ENCODE measurements at regions not wholly inside any gene's neighbourhood (a gene's known extent, or its start where the extent isn't known, plus 50 kb on each side); places are given as distances from the start of the nearest gene placed in this dataset.
"Not testable (repeated sequence)": the region's sequence is repeated elsewhere in the genome, so short reads cannot be mapped to it uniquely, and the experiment has no call there.

DNA sequence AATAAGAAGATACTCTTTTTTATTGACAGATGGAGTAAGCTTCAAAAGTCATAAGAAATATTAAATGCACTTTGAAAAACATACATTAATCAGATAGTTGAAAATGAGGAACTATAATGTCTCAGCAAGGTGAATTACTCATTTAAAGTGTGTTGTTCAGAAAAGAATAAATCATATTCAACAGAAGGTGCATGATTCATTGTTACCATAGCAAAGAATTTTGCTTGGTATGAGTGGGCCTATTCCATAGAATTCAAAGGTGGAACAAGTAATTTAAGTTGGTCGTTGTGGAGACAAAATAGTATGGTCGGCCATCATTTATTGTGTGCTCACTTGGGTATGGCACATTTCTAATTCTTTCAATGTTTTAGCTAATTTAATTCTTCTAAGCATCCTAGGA lies 1920.2 kb upstream of the CDH9 start:
- DNase-seq (ENCODE audit: low read depth) = no peak
- TF ChIP-seq, protein P1, sequence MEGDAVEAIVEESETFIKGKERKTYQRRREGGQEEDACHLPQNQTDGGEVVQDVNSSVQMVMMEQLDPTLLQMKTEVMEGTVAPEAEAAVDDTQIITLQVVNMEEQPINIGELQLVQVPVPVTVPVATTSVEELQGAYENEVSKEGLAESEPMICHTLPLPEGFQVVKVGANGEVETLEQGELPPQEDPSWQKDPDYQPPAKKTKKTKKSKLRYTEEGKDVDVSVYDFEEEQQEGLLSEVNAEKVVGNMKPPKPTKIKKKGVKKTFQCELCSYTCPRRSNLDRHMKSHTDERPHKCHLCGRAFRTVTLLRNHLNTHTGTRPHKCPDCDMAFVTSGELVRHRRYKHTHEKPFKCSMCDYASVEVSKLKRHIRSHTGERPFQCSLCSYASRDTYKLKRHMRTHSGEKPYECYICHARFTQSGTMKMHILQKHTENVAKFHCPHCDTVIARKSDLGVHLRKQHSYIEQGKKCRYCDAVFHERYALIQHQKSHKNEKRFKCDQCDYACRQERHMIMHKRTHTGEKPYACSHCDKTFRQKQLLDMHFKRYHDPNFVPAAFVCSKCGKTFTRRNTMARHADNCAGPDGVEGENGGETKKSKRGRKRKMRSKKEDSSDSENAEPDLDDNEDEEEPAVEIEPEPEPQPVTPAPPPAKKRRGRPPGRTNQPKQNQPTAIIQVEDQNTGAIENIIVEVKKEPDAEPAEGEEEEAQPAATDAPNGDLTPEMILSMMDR (IDR thresholded peaks at IDR 0.05; ENCODE audit: control insufficient read depth, insufficient read depth, low read depth, low read length, missing control alignments) = no peak
- H3K4me3 ChIP-seq (ENCODE audit: control insufficient read depth, low read depth, low read length) = no peak overlapping the region

DNA sequence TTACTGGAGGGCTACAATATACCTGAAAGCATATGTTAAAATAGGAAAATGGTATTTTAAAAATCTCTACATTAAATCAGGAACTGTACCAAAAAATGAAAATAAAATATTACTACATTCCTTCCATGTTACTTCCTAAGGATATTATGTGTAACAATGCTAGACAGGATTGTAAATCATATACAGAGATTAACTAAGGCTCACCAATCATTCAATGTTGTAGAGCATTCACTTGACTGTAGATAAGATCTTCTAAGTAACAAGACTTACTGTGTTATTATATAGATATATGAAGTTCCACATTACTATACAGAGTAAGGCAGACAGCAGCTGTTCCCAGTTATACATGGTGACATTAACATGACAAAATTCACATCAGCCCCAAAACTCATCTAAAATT lies 1919.1 kb upstream of the CDH9 start:
- H3K4me3 ChIP-seq (ENCODE audit: control insufficient read depth, low read depth, low read length) = no peak overlapping the region
- DNase-seq (ENCODE audit: low read depth) = no peak
- TF ChIP-seq, protein P1 (IDR thresholded peaks at IDR 0.05; ENCODE audit: control insufficient read depth, insufficient read depth, low read depth, low read length, missing control alignments) = no peak

DNA sequence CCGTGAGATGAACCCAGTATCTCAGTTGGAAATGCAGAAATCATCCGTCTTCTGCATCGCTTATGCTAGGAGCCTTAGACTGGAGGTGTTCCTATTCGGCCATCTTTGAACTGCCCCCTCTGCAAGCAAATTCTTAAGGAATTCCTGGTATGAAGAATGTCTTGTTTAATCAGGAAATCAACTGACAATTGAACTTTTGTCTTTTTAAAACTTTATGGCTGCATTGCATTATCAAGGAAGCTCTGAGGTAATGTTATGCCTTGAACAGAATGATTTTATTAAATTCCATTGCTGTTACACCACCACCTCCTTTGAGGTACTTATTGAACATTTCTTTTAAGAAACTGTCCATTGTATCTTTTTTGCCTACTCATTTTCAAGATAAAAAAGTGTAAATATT lies 1915.7 kb upstream of the CDH9 start:
- H3K4me3 ChIP-seq (ENCODE audit: control insufficient read depth, low read depth, low read length) = no peak overlapping the region
- TF ChIP-seq, protein P1 (IDR thresholded peaks at IDR 0.05; ENCODE audit: control insufficient read depth, insufficient read depth, low read depth, low read length, missing control alignments) = no peak
- no peak for DNase-seq (ENCODE audit: low read depth)

DNA sequence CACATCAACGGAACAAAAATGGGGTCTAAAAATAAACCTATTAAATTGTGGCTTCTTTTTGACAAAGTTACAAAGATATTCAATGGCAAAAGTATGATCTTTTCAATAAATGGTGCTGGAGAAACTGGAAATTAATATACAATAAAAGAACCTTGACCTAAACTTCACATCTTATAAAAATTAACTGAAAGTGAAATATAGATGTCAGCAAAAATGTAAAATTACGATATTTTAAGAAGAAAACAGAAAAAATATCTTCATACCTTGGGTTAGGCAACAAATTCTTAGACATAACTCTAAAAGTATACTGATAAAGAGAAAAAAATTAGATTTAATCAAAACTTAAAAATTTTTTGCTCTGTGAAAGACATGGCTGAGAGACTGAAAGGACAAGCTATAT lies 1909.5 kb upstream of the CDH9 start:
- TF ChIP-seq, protein P1 (IDR thresholded peaks at IDR 0.05; ENCODE audit: control insufficient read depth, insufficient read depth, low read depth, low read length, missing control alignments) = no peak
- no peak for DNase-seq (ENCODE audit: low read depth)
- no peak overlapping the region for H3K4me3 ChIP-seq (ENCODE audit: control insufficient read depth, low read depth, low read length)

DNA sequence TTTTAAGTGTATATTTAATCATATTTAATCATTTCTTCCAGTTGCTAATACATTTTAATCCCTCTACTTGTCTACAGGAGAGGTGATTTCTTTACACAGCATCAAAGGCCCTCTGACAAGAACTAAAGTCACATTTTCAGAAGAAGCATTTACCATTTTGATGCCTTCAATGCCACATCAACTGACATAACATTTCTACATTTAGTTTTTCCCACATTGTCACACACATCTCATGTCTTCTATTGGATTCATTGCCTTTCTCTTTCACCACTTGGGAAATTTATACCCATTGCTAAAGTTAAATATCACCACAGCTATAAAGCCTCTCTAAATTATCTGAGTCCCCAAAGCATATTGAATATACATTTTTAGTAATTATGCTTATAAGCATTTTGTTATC lies 1907.5 kb upstream of the CDH9 start:
- no peak overlapping the region for H3K4me3 ChIP-seq (ENCODE audit: control insufficient read depth, low read depth, low read length)
- DNase-seq (ENCODE audit: low read depth) = no peak
- TF ChIP-seq, protein P1 (IDR thresholded peaks at IDR 0.05; ENCODE audit: control insufficient read depth, insufficient read depth, low read depth, low read length, missing control alignments) = no peak

DNA sequence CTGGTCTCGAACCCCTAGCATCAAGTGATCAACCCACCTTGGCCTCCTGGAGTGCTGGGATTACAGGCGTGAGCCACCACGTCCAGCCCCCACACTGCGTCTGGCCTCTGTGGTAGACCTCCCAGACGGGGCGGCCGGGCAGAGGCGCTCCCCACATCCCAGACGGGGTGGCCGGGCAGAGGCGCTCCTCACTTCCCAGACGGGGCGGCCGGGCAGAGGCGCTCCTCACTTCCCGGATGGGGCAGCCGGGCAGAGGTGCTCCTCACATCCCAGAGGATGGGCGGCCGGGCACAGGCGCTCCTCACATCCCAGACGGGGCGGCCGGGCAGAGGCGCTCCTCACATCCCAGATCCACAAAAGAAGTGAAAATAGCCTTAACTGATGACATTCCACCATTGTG lies 1891.0 kb upstream of the CDH9 start:
- not testable (repeated sequence) for DNase-seq (ENCODE audit: low read depth); H3K4me3 ChIP-seq (ENCODE audit: control insufficient read depth, low read depth, low read length)

DNA sequence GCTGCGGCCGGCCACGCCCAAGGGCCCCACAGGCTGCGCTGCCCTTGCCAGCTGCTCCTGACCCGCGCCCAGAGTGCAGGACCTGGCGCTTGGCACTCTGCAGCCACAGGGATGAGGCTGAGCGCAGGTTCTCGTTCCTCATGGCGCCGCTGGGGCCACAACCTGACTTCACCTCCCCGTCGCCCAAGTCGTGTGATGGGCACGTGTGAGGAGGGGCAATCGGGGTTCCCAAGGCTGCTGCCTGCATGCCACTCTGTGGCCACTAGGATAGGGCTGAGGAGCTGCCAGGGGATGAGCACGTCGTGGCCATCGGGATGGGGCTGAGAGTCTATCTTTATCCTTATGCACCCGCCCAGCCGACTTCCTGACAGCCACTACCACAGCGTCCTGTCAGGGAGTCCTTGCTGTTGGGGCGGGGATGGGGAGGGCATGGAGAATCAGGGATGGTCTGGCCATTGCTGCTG lies 1890.0 kb upstream of the CDH9 start:
- not testable (repeated sequence) for DNase-seq (ENCODE audit: low read depth); H3K4me3 ChIP-seq (ENCODE audit: control insufficient read depth, low read depth, low read length)

DNA sequence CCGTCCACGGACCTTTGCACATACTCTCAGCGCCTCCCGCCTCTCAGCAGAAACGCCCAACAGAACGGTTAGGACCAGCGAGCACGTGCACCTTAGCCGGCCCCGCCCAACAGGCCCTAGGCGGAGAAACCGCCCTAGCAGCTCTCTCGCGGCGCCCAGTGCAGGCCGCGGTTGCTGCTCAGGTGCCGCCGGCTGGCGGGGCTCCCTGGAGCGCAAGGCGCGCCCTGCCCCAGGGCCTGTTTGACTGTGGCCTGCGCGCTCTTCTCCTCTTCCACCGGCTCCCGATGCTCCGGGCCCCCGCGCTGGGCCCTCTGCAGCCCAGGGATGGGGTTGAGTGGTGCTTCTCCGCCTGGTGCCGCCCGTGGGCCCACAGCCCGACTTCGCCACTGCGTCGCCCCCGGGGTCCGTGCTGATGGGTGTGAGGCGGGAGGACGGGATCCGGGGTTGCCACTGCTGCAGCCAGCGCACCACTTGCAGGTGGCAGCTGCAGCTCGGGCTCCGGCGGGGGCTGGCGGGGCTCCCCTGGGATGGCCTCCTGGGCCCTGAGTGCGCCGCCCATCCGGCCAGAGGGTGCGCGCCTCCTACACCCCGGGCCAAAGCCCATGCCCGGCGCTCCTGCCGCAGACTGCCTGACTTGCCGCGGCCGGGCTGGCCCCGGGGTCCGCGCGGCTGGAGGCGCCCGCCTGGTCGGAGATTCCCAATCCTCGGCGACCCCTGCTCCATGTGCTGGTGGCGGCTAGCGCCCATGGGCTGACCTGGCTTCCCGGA lies 1889.4 kb upstream of the CDH9 start:
- no peak for DNase-seq (ENCODE audit: low read depth)
- no peak overlapping the region for H3K4me3 ChIP-seq (ENCODE audit: control insufficient read depth, low read depth, low read length)
- TF ChIP-seq, protein P1 (IDR thresholded peaks at IDR 0.05; ENCODE audit: control insufficient read depth, insufficient read depth, low read depth, low read length, missing control alignments) = no peak

Measured in AG09309 (cell line).